ENCODE measurements at regions not wholly inside any gene's neighbourhood (a gene's known extent, or its start where the extent isn't known, plus 50 kb on each side); places are given as distances from the start of the nearest gene placed in this dataset.

DNA sequence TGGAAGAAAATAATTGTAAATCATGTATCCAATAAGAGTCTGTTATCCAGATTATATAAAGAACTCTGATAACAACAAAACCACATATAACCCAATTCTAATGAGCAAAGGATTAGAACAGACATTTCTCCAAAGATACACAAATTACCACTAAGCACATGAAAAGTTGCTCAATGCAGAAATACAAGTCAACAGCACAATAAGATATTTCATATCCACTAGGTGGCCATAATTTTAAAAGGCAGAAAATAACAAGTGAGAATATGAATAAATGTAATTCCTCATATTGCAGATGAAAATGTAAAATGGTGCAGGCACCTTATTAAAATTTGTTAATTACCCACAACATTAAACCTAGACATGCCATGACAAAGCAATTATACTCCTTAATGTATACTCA lies 73.9 kb upstream of the ZCCHC13 start:
- H3K4me3 ChIP-seq = no peak overlapping the region
- DNase-seq (ENCODE audit: low spot score) = no peak
- TF ChIP-seq, protein P1, sequence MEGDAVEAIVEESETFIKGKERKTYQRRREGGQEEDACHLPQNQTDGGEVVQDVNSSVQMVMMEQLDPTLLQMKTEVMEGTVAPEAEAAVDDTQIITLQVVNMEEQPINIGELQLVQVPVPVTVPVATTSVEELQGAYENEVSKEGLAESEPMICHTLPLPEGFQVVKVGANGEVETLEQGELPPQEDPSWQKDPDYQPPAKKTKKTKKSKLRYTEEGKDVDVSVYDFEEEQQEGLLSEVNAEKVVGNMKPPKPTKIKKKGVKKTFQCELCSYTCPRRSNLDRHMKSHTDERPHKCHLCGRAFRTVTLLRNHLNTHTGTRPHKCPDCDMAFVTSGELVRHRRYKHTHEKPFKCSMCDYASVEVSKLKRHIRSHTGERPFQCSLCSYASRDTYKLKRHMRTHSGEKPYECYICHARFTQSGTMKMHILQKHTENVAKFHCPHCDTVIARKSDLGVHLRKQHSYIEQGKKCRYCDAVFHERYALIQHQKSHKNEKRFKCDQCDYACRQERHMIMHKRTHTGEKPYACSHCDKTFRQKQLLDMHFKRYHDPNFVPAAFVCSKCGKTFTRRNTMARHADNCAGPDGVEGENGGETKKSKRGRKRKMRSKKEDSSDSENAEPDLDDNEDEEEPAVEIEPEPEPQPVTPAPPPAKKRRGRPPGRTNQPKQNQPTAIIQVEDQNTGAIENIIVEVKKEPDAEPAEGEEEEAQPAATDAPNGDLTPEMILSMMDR (IDR thresholded peaks at IDR 0.05; ENCODE audit: poor library complexity) = no peak
- TF ChIP-seq EZH2phosphoT487 (IDR thresholded peaks at IDR 0.05; ENCODE audit: low read depth, severe bottlenecking, unreplicated experiment) (no peak), EZH2 (IDR thresholded peaks at IDR 0.05; ENCODE audit: borderline replicate concordance) (no peak)
- H3K27me3 ChIP-seq = no peaks in the 10 kb centered on the region
- H3K27ac ChIP-seq = no peak overlapping the region
- no peaks in the 10 kb centered on the region for H4K20me1 ChIP-seq (ENCODE audit: insufficient read depth, poor library complexity, severe bottlenecking)
- no peaks in the 10 kb centered on the region for H3K9me2 ChIP-seq (replicated peaks; ENCODE audit: insufficient read depth)
- H3K4me2 ChIP-seq = no peak overlapping the region
- no peak overlapping the region for H2AFZ ChIP-seq
- H3K79me2 ChIP-seq = peaks cover 15% of the 10 kb centered on the region
- H3K4me1 ChIP-seq (ENCODE audit: insufficient read depth) = no peaks in the 10 kb centered on the region
- no peaks in the 10 kb centered on the region for H3K9me3 ChIP-seq (ENCODE audit: low read depth)
- H3K36me3 ChIP-seq (replicated peaks; ENCODE audit: insufficient read depth, low read depth) = no peaks in the 10 kb centered on the region

DNA sequence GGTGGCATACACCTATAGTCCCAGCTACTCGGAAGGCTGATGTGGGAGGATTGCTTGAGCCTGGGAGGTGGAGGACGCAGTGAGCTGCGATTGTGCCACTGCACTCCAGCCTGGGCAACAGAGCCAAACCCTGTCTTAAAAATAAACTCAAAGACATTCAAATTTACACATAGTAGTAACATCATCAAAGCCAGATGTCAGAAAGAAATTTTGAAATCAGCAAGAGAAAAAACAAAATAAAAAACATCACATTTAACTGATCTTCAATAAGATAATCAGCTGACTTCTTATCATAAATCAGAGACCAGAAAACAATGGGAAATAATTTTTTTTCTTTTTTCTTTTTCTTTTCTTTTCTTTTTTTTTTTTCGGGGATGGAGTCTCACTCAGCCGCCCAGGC lies 78.9 kb upstream of the ZCCHC13 start:
- Histone ChIP-seq H3K79me2 (peaks cover 22% of the 10 kb centered on the region), H3K9me3 (ENCODE audit: low read depth) (no peaks in the 10 kb centered on the region), H3K27me3 (no peaks in the 10 kb centered on the region), H3K36me3 (replicated peaks; ENCODE audit: insufficient read depth, low read depth) (peaks cover 4% of the 10 kb centered on the region), H3K4me3 (no peak overlapping the region), H3K4me1 (ENCODE audit: insufficient read depth) (no peaks in the 10 kb centered on the region), H2AFZ (no peak overlapping the region), H3K9me2 (replicated peaks; ENCODE audit: insufficient read depth) (no peaks in the 10 kb centered on the region), H3K27ac (no peak overlapping the region), H3K4me2 (no peak overlapping the region), H4K20me1 (ENCODE audit: insufficient read depth, poor library complexity, severe bottlenecking) (no peaks in the 10 kb centered on the region)
- 89% methylated on average over 5 of the region's 5 CpGs for WGBS (ENCODE audit: low lambda C conversion rate, missing lambda C conversion rate)
- TF ChIP-seq, protein P1 (IDR thresholded peaks at IDR 0.05; ENCODE audit: poor library complexity) = no peak
- TF ChIP-seq EZH2 (IDR thresholded peaks at IDR 0.05; ENCODE audit: borderline replicate concordance) = no peak
- TF ChIP-seq EZH2phosphoT487 (IDR thresholded peaks at IDR 0.05; ENCODE audit: low read depth, severe bottlenecking, unreplicated experiment) = no peak
- no peak for DNase-seq (ENCODE audit: low spot score)

DNA sequence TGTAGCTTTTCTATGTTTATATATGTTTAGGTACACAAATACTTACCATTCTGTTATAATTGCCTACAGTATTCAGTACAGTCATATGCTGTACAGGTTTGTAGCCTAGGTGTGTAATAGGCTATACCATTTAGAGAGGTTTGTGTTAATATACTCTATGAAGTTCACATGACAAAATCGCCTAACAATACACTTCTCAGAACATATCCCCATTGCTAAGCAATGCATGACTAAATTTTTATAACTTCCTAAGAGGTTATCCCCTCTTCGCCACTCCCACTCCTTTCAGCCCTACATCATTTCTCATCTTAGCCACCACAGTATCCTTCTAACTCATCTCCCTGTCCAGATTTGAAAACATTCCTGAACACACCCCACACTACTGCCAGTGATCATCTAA lies 83.7 kb upstream of the ZCCHC13 start:
- Histone ChIP-seq H3K4me3 (no peak overlapping the region), H4K20me1 (ENCODE audit: insufficient read depth, poor library complexity, severe bottlenecking) (no peaks in the 10 kb centered on the region), H3K27me3 (no peaks in the 10 kb centered on the region), H3K27ac (no peak overlapping the region), H3K9me3 (ENCODE audit: low read depth) (no peaks in the 10 kb centered on the region), H3K9me2 (replicated peaks; ENCODE audit: insufficient read depth) (no peaks in the 10 kb centered on the region), H2AFZ (no peak overlapping the region), H3K4me2 (no peak overlapping the region), H3K79me2 (peaks cover 9% of the 10 kb centered on the region), H3K36me3 (replicated peaks; ENCODE audit: insufficient read depth, low read depth) (peaks cover 4% of the 10 kb centered on the region), H3K4me1 (ENCODE audit: insufficient read depth) (no peaks in the 10 kb centered on the region)
- no peak for DNase-seq (ENCODE audit: low spot score)
- no peak for TF ChIP-seq EZH2phosphoT487 (IDR thresholded peaks at IDR 0.05; ENCODE audit: low read depth, severe bottlenecking, unreplicated experiment)
- TF ChIP-seq, protein P1 (IDR thresholded peaks at IDR 0.05; ENCODE audit: poor library complexity) = no peak
- TF ChIP-seq EZH2 (IDR thresholded peaks at IDR 0.05; ENCODE audit: borderline replicate concordance) = no peak
- 66% methylated on average over 2 of the region's 2 CpGs for WGBS (ENCODE audit: low lambda C conversion rate, missing lambda C conversion rate)

DNA sequence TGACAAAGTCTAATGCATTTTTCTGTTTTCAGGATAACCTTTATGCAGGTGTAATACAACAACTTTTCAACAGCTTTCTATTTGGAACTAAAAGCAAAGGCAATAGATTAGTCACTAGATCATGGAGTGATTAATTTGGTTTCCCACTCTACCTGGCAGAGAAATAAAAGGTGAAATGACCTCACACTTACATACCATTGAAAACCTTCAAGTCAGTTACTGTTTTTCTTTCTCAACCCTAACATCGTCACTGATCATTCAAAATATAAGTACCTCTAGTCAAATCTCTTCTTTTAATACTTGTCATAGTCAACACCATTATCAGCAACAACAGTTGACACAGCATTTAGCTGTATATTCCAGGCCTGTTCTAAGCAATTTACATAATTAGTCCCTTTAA lies 85.1 kb upstream of the ZCCHC13 start:
- H2AFZ ChIP-seq = no peak overlapping the region
- no peaks in the 10 kb centered on the region for H3K27me3 ChIP-seq
- H3K4me1 ChIP-seq (ENCODE audit: insufficient read depth) = no peaks in the 10 kb centered on the region
- WGBS (ENCODE audit: low lambda C conversion rate, missing lambda C conversion rate) = 87% methylated on average over 1 of the region's 1 CpG
- H3K4me3 ChIP-seq = no peak overlapping the region
- no peak overlapping the region for H3K4me2 ChIP-seq
- TF ChIP-seq EZH2phosphoT487 (IDR thresholded peaks at IDR 0.05; ENCODE audit: low read depth, severe bottlenecking, unreplicated experiment) (no peak), EZH2 (IDR thresholded peaks at IDR 0.05; ENCODE audit: borderline replicate concordance) (no peak)
- TF ChIP-seq, protein P1 (IDR thresholded peaks at IDR 0.05; ENCODE audit: poor library complexity) = no peak
- no peaks in the 10 kb centered on the region for H4K20me1 ChIP-seq (ENCODE audit: insufficient read depth, poor library complexity, severe bottlenecking)
- no peaks in the 10 kb centered on the region for H3K9me2 ChIP-seq (replicated peaks; ENCODE audit: insufficient read depth)
- H3K9me3 ChIP-seq (ENCODE audit: low read depth) = no peaks in the 10 kb centered on the region
- H3K36me3 ChIP-seq (replicated peaks; ENCODE audit: insufficient read depth, low read depth) = peaks cover 4% of the 10 kb centered on the region
- peaks cover under 1% of the 10 kb centered on the region for H3K79me2 ChIP-seq
- no peak overlapping the region for H3K27ac ChIP-seq
- DNase-seq (ENCODE audit: low spot score) = no peak

Data from hepatocyte (in vitro differentiated cells).